Caco-2 (cell line): ENCODE measurements at regions not wholly inside any gene's neighbourhood (a gene's known extent, or its start where the extent isn't known, plus 50 kb on each side); places are given as distances from the start of the nearest gene placed in this dataset.

Experiments used
- BruUV-seq: library from RNA; stranded (reverse); fragments of 400-500 nt; replicated peaks from 2 replicates; lab custom pipeline; 2021; lab: Mats Ljungman, UMichigan
- CTCF ChIA-PET: fragments of 300-600 bp; sonication (Branson Sonifier 250); formaldehyde crosslinking; loops from one replicate; lab custom pipeline; 2022; ENCODE audit warnings: antibody characterized with exemption; lab: Charles Lee
- POLR2A ChIA-PET: fragments of 300-600 bp; sonication (Branson Sonifier 250); formaldehyde crosslinking; loops from one replicate; lab custom pipeline; 2022; ENCODE audit warnings: antibody characterized with exemption; lab: Charles Lee
- DNase-seq, 2 experiments: peaks; one replicate each; pipeline versions ENCODE4 v3.0.0 to v3.0.0-alpha.2; 2020 to 2022
- H3K27me3 ChIP-seq: replicated peaks from 2 replicates; pipeline ENCODE4 v1.6.0; 2011; ENCODE audit warnings: low read length; ENCODE audit not compliant: control insufficient read depth, insufficient read depth
- H3K36me3 ChIP-seq: 2 replicates; pipeline ENCODE4 v1.5.1; 2011; ENCODE audit warnings: low read length; ENCODE audit not compliant: control insufficient read depth, insufficient read depth
- H3K4me1 ChIP-seq: fragments of 250-450 bp; sonication (Bioruptor Pico); 2 replicates; pipeline ENCODE4 v1.5.1; 2020; ENCODE audit warnings: mild to moderate bottlenecking
- H3K4me3 ChIP-seq: 2 replicates; pipeline ENCODE4 v1.5.1; 2011; ENCODE audit warnings: low read depth, mild to moderate bottlenecking, control low read depth, low read length
- H3K9me3 ChIP-seq: fragments of 250-450 bp; sonication (Bioruptor Pico); 2 replicates; pipeline ENCODE4 v1.5.1; 2020; ENCODE audit warnings: mild to moderate bottlenecking, moderate library complexity
- H3K27ac Mint-ChIP-seq: one replicate; pipeline ENCODE4 v1.8.0; 2022; ENCODE audit warnings: mixed read lengths; ENCODE audit not compliant: unreplicated experiment
- H3K27me3 Mint-ChIP-seq: one replicate; pipeline ENCODE4 v1.8.0; 2022; ENCODE audit warnings: mixed read lengths; ENCODE audit not compliant: insufficient read depth, unreplicated experiment
- H3K36me3 Mint-ChIP-seq: one replicate; pipeline ENCODE4 v1.8.0; 2022; ENCODE audit warnings: mild to moderate bottlenecking, mixed read lengths; ENCODE audit not compliant: insufficient read depth, unreplicated experiment
- H3K4me1 Mint-ChIP-seq: one replicate; pipeline ENCODE4 v1.8.0; 2022; ENCODE audit warnings: low read depth, mixed read lengths; ENCODE audit not compliant: unreplicated experiment
- H3K4me3 Mint-ChIP-seq: one replicate; pipeline ENCODE4 v1.8.0; 2022; ENCODE audit warnings: mild to moderate bottlenecking, moderate library complexity, mixed read lengths; ENCODE audit not compliant: unreplicated experiment
- H3K9me3 Mint-ChIP-seq: one replicate; pipeline ENCODE4 v1.8.0; 2022; ENCODE audit warnings: mixed read lengths; ENCODE audit not compliant: unreplicated experiment
- CTCF ChIP-seq, 2 experiments: fragments of 200-600 bp in 1 of 2; IDR thresholded peaks; 1 replicate in 1 of 2; 2 replicates in 1 of 2; pipeline versions ENCODE4 v1.5.1 to v1.8.0; 2011 to 2022; ENCODE audit warnings: antibody characterized with exemption in 1 of 2, control low read depth in 1 of 2, inconsistent platforms in 1 of 2, low read depth in 1 of 2, low read length in 1 of 2, mild to moderate bottlenecking in 1 of 2, moderate library complexity in 1 of 2; ENCODE audit not compliant: insufficient read depth in 1 of 2, severe bottlenecking in 1 of 2, unreplicated experiment in 1 of 2
- intact Hi-C: fragments of 100-400 bp; cut with micrococcal nuclease; formaldehyde crosslinking; loops from one replicate; pipeline ENCODE4 v1.10.0; 2022; ENCODE audit not compliant: unreplicated experiment

GRCh38 chrX:13470685-13470977 is 98.8 kb upstream of the EGFL6 start:
- TF ChIP-seq CTCF (IDR thresholded peaks at IDR 0.05; ENCODE audit: insufficient read depth in 1 of 2, low read depth in 1 of 2, low read length in 1 of 2, severe bottlenecking in 1 of 2, unreplicated experiment in 1 of 2), result no peak
- DNase-seq, result no peak
- ChIA-PET POLR2A (no interaction called here), CTCF (no interaction called here)
- Mint-ChIP-seq H3K4me3 (no peak overlapping the region), H3K36me3 (no peaks in the 10 kb centered on the region), H3K27me3 (no peaks in the 10 kb centered on the region), H3K9me3 (no peaks in the 10 kb centered on the region), H3K4me1 (no peaks in the 10 kb centered on the region), H3K27ac (no peak overlapping the region)
- H3K9me3 ChIP-seq, result no peaks in the 10 kb centered on the region
- H3K4me3 ChIP-seq, result no peak overlapping the region
- no peaks in the 10 kb centered on the region for H3K27me3 ChIP-seq
- intact Hi-C loops, result no loop called here
- no TSS peak for BruUV-seq
- no peaks in the 10 kb centered on the region for H3K36me3 ChIP-seq
- H3K4me1 ChIP-seq, result no peaks in the 10 kb centered on the region

- Mint-ChIP-seq H3K4me3 (no peak overlapping the region), H3K27me3 (no peaks in the 10 kb centered on the region), H3K9me3 (no peaks in the 10 kb centered on the region), H3K27ac (no peak overlapping the region), H3K36me3 (no peaks in the 10 kb centered on the region), H3K4me1 (no peaks in the 10 kb centered on the region)
- Histone ChIP-seq H3K4me1 (no peaks in the 10 kb centered on the region), H3K27me3 (no peaks in the 10 kb centered on the region), H3K4me3 (no peak overlapping the region), H3K36me3 (no peaks in the 10 kb centered on the region), H3K9me3 (no peaks in the 10 kb centered on the region)
- POLR2A ChIA-PET, result no interaction called here
- no peak for TF ChIP-seq CTCF (IDR thresholded peaks at IDR 0.05; ENCODE audit: insufficient read depth in 1 of 2, low read depth in 1 of 2, low read length in 1 of 2, severe bottlenecking in 1 of 2, unreplicated experiment in 1 of 2)
- BruUV-seq, result no TSS peak
- intact Hi-C loops, result no loop called here
- DNase-seq, result no peak
- CTCF ChIA-PET, result no interaction called here
Measured at GRCh38 chrX:13469963-13470684, 99.3 kb upstream of the EGFL6 start.

GRCh38 chrX:13468096-13468495 is 101.3 kb upstream of the EGFL6 start:
- H3K9me3 Mint-ChIP-seq, result no peaks in the 10 kb centered on the region
- H3K27me3 Mint-ChIP-seq, result no peaks in the 10 kb centered on the region
- TF ChIP-seq CTCF (IDR thresholded peaks at IDR 0.05; ENCODE audit: insufficient read depth in 1 of 2, low read depth in 1 of 2, low read length in 1 of 2, severe bottlenecking in 1 of 2, unreplicated experiment in 1 of 2), result no peak
- ChIA-PET POLR2A (no interaction called here), CTCF (no interaction called here)
- intact Hi-C loops, result no loop called here
- H3K36me3 Mint-ChIP-seq, result no peaks in the 10 kb centered on the region
- Histone ChIP-seq H3K9me3 (no peaks in the 10 kb centered on the region), H3K4me1 (no peaks in the 10 kb centered on the region), H3K27me3 (no peaks in the 10 kb centered on the region), H3K36me3 (no peaks in the 10 kb centered on the region), H3K4me3 (no peak overlapping the region)
- no peak for DNase-seq
- no TSS peak for BruUV-seq
- H3K4me3 Mint-ChIP-seq, result no peak overlapping the region
- no peaks in the 10 kb centered on the region for H3K4me1 Mint-ChIP-seq
- H3K27ac Mint-ChIP-seq, result no peak overlapping the region
